Islet of Langerhans (tissue), 1 donor: ENCODE measurements at regions not wholly inside any gene's neighbourhood (a gene's known extent, or its start where the extent isn't known, plus 50 kb on each side); places are given as distances from the start of the nearest gene placed in this dataset.

Source experiments
- FAIRE-seq: peaks from one replicate; lab custom pipeline; 2011; peaks lifted over from hg19 to GRCh38; lab: Jason Lieb, UNC

- FAIRE-seq = no peak
These were observed 261.3 kb downstream of the COX7C start for GRCh38 chr5:86879086-86879485.

GRCh38 chr5:86880344-86880743, 262.6 kb downstream of the COX7C start:
- no peak for FAIRE-seq

DNA sequence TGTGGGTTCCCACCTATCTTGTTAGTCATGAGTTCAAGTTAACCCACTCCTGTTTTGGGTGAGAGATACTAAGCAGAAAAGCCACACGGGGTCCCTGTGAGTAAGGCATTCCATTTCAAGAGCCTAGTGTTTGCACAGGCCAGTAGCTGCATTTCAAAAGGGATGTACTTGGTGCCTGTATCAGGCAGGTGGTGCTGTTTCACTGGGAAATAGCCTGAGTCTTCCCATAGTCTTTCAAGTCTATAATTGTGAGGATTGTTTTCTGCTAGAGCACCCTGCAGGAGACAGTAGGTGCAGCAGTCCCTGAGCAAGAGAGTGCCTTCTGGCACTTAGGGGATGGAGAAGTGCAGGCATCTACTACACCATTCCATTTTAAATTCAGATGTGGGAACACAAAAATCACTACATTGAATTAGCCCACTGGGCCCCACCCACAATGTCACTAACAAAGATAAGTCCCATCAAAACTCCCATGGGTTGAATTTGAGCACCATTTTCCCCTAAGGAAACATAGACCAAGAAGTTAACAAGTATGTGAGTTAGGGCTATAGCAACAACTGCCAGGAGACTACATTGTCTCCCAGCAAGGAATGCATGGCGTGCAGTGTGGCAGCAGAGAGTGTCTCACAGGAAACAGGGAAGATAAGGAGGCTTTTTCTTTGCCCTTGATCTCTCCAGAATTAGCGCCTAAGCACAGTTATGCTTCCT, 263.2 kb downstream of the COX7C start:
- FAIRE-seq = peak; percentile 97

- FAIRE-seq = no peak
These were observed 263.9 kb downstream of the COX7C start for GRCh38 chr5:86881493-86882090.

DNA sequence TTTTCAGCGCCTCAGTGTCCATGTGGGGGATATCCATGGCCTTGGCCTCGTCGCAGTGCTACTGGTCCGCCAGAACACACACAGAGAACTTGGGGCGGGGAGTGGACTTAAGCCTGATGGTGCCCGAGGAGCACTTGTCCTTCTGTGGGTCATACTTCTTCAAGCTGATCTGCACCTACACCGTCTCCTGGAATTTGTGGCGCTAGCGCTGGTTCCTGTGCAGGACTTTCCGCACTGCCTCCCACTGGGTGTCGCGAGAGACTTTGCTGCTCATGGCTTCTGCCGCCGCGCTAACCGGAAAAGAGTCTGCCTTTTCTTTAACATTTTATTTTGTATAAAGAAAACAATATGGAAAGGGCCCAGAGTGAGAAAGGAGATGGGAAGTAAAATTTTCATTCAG, 266.9 kb downstream of the COX7C start:
- no peak for FAIRE-seq

DNA sequence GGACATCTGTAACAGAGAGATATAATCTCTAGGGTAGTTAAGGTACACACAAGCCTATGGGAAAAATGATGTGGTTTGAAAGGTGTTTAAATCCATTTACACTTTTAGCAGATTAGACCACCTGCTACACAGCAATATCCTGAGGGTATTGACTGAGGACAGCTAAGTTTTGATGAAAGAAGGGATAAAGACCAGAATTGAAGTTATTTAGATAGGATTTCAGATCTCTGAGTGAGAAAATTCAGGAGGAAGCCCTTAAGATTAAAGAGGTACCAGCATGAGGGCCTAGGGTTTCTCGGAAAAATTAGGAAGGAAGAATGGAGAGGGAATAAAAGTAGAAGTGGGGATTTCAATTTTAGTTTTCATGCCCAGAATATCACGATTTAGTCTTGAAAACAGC, 267.3 kb downstream of the COX7C start:
- no peak for FAIRE-seq

DNA sequence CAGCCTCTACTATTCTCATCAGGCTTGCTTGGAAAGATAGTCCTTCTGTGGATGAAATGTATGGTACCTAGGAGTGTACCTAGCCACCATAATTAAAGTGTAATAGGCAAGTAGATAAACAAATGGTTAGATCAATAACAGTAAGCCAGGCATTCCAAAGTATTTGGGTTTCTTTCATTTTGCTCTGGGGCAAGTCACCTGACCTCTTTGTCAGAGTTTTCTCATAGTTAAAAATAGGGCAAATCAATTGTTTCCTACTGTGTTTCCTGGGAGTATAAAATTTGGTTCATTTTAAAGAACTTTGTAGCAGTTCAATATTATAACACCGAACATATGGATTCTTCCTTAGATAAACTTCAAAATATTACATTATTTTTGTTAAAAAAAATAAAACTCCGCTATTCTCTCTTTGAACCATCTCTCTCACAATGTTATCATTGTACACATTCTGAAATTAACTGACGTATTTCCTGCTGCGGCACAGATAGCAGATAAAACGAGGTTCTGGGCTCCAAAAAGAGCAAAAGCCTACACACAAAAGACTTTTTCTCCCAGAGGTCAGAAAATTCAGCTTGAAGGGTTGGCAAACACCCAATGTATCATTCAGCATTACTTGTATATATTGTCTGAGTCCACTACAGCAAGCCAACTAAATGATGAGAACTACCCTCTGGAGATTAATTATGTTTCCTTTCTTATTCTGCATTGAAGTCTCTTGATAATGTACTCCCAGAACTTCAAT, 267.9 kb downstream of the COX7C start:
- no peak for FAIRE-seq

GRCh38 chr5:86890375-86890774, 272.6 kb downstream of the COX7C start:
- FAIRE-seq = no peak

DNA sequence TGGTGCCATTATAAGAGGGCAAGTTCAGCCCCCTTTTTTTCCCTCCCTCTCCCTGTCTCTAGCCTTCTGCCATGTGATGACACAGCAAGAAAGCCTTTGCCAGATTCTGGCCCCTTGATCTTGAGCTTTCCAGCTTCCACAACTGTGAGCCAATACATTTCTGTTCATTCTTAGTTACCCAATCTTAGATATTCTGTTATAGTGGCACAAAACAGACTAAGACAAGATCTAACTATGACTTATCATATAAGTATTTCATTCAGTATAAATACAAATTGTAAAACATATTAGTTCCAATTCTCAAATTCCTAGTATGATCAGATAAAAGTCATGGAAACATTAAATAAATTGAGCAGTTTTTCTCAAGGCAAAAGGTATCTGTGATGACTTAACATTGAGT, 276.3 kb downstream of the COX7C start:
- FAIRE-seq = no peak

DNA sequence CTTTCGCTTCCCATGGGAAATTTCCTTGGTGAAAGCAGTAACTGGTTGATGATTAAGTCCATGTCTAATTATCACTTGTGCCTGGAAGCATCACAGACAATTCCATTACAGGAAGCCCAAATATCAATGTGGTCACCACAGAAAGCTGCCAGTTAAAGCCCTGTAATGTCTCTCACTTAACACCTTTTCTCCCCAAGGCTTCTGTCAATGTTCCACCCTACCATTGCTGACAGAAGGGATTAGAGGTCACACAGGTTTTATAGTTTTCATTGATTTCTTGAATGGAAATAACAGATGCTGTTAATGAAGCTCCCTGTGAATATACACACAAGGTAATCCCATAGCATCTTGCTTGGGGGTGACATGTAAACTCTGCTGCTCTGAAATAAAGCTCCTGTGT, 279.2 kb downstream of the COX7C start:
- no peak for FAIRE-seq

DNA sequence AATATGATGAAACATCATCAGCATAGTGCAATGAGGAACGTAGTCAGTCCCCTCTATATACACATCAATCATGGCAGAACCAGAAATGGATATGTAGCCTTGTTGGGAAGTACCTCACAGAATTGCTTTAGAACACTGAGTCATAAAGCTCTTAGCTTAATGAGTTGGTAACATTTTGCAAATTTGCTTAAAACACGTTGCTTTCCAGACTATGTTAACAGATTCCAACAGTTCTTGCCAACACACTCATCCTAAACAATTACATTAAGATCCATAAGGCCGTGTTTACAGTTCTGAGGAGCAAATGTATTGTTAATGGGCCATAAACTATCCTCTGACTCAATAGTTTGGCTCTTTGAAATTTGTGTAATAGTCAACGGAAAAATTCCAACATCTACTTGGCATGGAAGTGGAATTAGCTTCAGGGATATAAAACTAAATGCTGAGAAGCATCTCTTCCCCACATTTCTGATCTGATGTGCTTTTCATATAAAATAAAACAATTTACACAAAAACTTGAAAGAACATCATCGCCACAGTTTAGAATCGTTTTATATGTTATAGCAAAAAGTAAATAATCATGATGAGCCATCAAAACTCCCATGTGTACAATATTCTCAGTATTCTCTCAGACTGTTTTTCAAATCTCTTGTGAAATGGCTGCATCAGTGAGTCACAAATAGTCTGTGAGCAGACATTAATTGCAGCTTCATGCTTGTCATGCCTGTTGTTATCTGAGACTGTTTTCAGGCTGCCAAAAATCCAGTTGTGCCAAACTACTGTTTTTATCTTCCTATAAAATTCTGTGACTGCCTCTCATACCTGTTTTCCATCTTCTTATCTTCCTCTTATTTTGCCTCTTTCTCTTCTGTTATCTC, 291.9 kb downstream of the COX7C start:
- no peak for FAIRE-seq

GRCh38 chr5:86917117-86917579, 299.4 kb downstream of the COX7C start:
- no peak for FAIRE-seq

GRCh38 chr5:86918246-86918645, 300.5 kb downstream of the COX7C start:
- no peak for FAIRE-seq

DNA sequence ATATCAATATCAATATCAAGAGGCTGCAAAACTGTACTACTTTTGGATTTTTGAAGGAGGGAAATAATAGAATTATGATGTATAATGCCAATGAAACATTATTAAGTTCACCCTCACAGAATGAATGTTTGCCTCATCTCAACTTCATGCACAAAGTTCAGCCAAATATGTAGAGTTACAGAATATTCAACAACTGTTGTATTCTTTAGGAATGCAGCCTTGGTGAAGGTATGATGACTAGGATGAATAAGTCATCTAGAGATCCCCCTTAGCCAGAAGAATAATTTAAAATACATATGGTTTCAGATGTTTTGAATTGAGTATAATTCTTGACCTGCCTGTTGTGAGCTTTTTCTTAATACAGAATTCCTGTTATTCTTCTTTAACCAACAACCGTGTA, 308.3 kb downstream of the COX7C start:
- FAIRE-seq = no peak

DNA sequence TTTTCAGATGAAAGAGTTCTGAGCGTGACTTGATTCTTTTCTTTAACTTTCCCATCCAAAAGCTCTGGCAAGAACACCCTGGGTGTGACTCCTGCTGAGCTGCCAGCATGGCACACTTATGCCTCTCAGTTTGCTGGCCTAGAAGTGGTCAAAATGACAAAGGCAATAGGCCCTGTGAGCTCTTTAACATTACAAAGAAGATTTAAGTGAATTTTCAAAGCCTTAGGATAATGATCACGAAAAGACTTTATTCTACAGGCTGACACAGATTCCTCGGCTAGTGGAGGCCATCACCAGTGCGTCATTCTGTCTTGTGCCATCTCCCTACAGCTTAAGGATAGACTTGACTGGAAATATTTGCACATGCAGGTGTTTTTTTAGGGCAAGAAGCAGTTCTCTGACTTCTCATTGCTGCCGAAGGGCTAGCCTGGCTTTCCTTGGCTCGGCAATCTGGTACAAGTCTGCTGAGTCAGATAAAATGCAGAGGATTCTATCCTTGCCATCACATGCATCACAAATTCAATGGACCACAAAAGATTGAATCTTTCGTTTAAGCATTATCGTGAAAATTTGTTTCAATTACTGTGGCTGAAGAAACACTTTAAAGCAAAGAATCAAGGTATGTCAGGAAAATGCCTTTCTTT, 311.5 kb downstream of the COX7C start:
- FAIRE-seq = no peak

GRCh38 chr5:86951761-86952160, 315.9 kb upstream of the RASA1 start:
- FAIRE-seq = no peak

DNA sequence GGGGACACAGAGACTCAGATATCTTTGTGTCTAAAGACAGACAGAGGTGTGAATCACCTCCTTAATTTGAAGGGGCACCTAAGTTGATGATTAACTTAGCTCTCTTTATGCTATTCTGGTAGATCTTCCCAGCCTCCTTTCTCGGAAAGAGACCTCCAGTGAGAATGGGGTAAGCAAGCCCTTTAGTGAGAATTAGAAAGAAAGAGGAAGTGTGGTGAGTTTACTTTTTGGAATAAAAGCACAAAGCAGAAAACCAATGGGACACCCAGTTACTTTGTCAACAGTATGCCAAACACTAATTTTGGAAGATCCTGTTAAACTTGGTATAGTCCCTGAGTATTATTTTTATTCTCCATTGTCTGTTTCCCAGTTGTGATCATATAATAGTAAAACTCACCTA, 302.8 kb upstream of the RASA1 start:
- FAIRE-seq = no peak

- FAIRE-seq = peak; percentile 99
These were observed 299.4 kb upstream of the RASA1 start for GRCh38 chr5:86968301-86968753.

DNA sequence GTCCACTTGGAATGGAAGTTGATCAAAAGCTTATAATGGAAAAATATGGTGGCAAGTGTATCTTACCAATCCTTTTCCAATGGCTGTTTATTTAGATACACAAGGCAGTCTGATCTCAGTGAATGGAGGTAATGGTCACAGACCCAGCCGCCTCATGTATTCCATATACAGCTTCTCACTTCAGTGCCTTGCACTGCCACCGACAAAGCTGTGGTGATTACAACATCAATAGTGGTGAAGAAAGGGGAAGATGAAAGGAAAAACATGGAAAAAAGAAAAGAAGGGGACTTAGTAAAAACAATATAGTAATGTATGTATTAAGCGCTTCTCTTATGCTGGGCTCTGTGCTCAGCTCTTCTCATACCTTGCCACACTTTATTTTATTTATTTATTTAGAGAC, 297.3 kb upstream of the RASA1 start:
- no peak for FAIRE-seq

GRCh38 chr5:86971034-86971571, 296.6 kb upstream of the RASA1 start:
- no peak for FAIRE-seq

GRCh38 chr5:86974955-86975354, 292.7 kb upstream of the RASA1 start:
- no peak for FAIRE-seq

GRCh38 chr5:86977190-86977589, 290.5 kb upstream of the RASA1 start:
- no peak for FAIRE-seq
